Lower leg skin (tissue), 3 donors: ENCODE measurements at regions not wholly inside any gene's neighbourhood (a gene's known extent, or its start where the extent isn't known, plus 50 kb on each side); places are given as distances from the start of the nearest gene placed in this dataset.

ENCODE experiments used
- POLR2A ChIP-seq, 2 donors: fragments of 450-650 bp; IDR thresholded peaks; one replicate each; pipeline ENCODE4 v1.6.1; 2016 to 2017; ENCODE audit warnings: antibody characterized with exemption in 2 of 2, mild to moderate bottlenecking in 1 of 2, moderate library complexity in 1 of 2
- TF ChIP-seq, protein P1 (sequence below), 3 donors: fragments of 450-650 bp; IDR thresholded peaks; one replicate each; pipeline ENCODE4 v1.5.1; 2016; ENCODE audit warnings: antibody characterized with exemption in 3 of 3, mild to moderate bottlenecking in 3 of 3, moderate library complexity in 2 of 3

DNA sequence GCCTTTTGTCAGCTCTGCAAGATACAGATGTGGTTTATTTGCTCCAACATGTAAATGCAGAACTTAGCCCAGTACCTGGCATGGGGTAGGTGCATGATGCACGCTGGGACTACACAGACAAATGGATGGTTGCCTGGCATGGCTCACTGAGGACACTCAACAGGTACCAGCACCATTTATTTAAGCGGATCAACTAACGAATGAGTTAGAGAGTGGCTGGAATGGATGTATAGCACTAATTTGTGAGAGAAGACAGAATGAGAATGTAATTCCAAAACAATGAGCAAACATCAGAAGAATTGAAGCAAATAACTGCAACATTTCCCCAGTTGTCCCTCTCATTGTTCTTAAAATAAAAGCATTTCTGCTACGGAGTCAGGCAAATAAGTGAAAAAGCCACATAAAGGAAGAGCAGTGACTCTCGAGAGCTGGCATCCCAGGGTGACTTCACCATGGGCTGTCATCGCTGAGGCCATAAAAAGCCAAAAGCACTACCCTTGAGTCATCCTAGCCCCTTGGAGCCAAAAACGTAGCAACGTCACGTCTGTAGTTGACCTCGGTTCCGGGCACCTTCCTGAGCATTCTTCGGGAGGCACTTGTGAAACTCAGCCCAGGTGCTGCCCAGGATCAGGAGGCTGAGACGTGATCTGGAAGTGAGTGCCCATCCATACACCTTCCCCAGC lies 290.3 kb downstream of the NSG2 start:
- TF ChIP-seq, protein P1, sequence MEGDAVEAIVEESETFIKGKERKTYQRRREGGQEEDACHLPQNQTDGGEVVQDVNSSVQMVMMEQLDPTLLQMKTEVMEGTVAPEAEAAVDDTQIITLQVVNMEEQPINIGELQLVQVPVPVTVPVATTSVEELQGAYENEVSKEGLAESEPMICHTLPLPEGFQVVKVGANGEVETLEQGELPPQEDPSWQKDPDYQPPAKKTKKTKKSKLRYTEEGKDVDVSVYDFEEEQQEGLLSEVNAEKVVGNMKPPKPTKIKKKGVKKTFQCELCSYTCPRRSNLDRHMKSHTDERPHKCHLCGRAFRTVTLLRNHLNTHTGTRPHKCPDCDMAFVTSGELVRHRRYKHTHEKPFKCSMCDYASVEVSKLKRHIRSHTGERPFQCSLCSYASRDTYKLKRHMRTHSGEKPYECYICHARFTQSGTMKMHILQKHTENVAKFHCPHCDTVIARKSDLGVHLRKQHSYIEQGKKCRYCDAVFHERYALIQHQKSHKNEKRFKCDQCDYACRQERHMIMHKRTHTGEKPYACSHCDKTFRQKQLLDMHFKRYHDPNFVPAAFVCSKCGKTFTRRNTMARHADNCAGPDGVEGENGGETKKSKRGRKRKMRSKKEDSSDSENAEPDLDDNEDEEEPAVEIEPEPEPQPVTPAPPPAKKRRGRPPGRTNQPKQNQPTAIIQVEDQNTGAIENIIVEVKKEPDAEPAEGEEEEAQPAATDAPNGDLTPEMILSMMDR (IDR thresholded peaks at IDR 0.05) = no peak
- no peak for TF ChIP-seq POLR2A (IDR thresholded peaks at IDR 0.05)
